ENCODE measurements at regions not wholly inside any gene's neighbourhood (a gene's known extent, or its start where the extent isn't known, plus 50 kb on each side); places are given as distances from the start of the nearest gene placed in this dataset.

GRCh38 chrX:1748408-1748807 is 133.5 kb downstream of the ASMT start:
- Mint-ChIP-seq H3K4me1 (no peaks in the 10 kb centered on the region), H3K27me3 (ENCODE audit: low read depth) (no peaks in the 10 kb centered on the region; the same call in 1 of the 2 replicates), H3K36me3 (peaks cover 24% of the 10 kb centered on the region), H3K27ac (no peak overlapping the region), H3K9me3 (peaks cover 41% of the 10 kb centered on the region), H3K4me3 (no peak overlapping the region)
- ATAC-seq (no peak), DNase-seq (ENCODE audit: low spot score) (no peak)
- CTCF ChIA-PET = no interaction called here
- POLR2A ChIA-PET = no interaction called here
- no peak for TF ChIP-seq ESRRA (CRISPR knock-in tag; IDR thresholded peaks at IDR 0.05; ENCODE audit: borderline replicate concordance)
- TF ChIP-seq IRF2 (CRISPR knock-in tag; IDR thresholded peaks at IDR 0.05; ENCODE audit: borderline replicate concordance, low read depth) = no peak
- no peak for TF ChIP-seq ZNF263 (CRISPR knock-in tag; IDR thresholded peaks at IDR 0.05; ENCODE audit: low read depth)
- no peak for TF ChIP-seq NFE2L1 (CRISPR knock-in tag; IDR thresholded peaks at IDR 0.05)
- no peak for TF ChIP-seq TP53 (CRISPR knock-in tag; IDR thresholded peaks at IDR 0.05)
- TF ChIP-seq ZBTB21 (CRISPR knock-in tag; IDR thresholded peaks at IDR 0.05; ENCODE audit: borderline replicate concordance) = no peak
- no peak for TF ChIP-seq SMAD4 (CRISPR knock-in tag; IDR thresholded peaks at IDR 0.05)

GRCh38 chrX:1749499-1749898 is 134.6 kb downstream of the ASMT start:
- DNase-seq (ENCODE audit: low spot score) = peak; percentile 21
- POLR2A ChIA-PET = no interaction called here
- H3K27me3 Mint-ChIP-seq (ENCODE audit: low read depth) = no peaks in the 10 kb centered on the region; the same call in 1 of the 2 replicates
- CTCF ChIA-PET = no interaction called here
- no peaks in the 10 kb centered on the region for H3K4me1 Mint-ChIP-seq
- ATAC-seq = no peak
- peaks cover 30% of the 10 kb centered on the region for H3K9me3 Mint-ChIP-seq
- H3K4me3 Mint-ChIP-seq = no peak overlapping the region
- peaks cover 13% of the 10 kb centered on the region for H3K36me3 Mint-ChIP-seq
- H3K27ac Mint-ChIP-seq = no peak overlapping the region
- TF ChIP-seq, protein P1, sequence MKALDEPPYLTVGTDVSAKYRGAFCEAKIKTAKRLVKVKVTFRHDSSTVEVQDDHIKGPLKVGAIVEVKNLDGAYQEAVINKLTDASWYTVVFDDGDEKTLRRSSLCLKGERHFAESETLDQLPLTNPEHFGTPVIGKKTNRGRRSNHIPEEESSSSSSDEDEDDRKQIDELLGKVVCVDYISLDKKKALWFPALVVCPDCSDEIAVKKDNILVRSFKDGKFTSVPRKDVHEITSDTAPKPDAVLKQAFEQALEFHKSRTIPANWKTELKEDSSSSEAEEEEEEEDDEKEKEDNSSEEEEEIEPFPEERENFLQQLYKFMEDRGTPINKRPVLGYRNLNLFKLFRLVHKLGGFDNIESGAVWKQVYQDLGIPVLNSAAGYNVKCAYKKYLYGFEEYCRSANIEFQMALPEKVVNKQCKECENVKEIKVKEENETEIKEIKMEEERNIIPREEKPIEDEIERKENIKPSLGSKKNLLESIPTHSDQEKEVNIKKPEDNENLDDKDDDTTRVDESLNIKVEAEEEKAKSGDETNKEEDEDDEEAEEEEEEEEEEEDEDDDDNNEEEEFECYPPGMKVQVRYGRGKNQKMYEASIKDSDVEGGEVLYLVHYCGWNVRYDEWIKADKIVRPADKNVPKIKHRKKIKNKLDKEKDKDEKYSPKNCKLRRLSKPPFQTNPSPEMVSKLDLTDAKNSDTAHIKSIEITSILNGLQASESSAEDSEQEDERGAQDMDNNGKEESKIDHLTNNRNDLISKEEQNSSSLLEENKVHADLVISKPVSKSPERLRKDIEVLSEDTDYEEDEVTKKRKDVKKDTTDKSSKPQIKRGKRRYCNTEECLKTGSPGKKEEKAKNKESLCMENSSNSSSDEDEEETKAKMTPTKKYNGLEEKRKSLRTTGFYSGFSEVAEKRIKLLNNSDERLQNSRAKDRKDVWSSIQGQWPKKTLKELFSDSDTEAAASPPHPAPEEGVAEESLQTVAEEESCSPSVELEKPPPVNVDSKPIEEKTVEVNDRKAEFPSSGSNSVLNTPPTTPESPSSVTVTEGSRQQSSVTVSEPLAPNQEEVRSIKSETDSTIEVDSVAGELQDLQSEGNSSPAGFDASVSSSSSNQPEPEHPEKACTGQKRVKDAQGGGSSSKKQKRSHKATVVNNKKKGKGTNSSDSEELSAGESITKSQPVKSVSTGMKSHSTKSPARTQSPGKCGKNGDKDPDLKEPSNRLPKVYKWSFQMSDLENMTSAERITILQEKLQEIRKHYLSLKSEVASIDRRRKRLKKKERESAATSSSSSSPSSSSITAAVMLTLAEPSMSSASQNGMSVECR (CRISPR knock-in tag; IDR thresholded peaks at IDR 0.05; ENCODE audit: borderline replicate concordance) = no peak
- TF ChIP-seq EMX1 (CRISPR knock-in tag; IDR thresholded peaks at IDR 0.05) (no peak), NR2C2 (CRISPR knock-in tag; IDR thresholded peaks at IDR 0.05) (no peak), HMGA2 (CRISPR knock-in tag; IDR thresholded peaks at IDR 0.05) (no peak), TEAD4 (CRISPR knock-in tag; IDR thresholded peaks at IDR 0.05) (no peak), NR3C1 (CRISPR knock-in tag; conservative IDR thresholded peaks at IDR 0.05; ENCODE audit: low read depth) (no peak), JUN (CRISPR knock-in tag; IDR thresholded peaks at IDR 0.05) (no peak), TEAD1 (CRISPR knock-in tag; IDR thresholded peaks at IDR 0.05) (no peak), GRHL2 (CRISPR knock-in tag; IDR thresholded peaks at IDR 0.05; ENCODE audit: insufficient replicate concordance, severe bottlenecking) (no peak), NFYB (CRISPR knock-in tag; conservative IDR thresholded peaks at IDR 0.05; ENCODE audit: low read depth) (no peak)
- TF ChIP-seq, protein P2, sequence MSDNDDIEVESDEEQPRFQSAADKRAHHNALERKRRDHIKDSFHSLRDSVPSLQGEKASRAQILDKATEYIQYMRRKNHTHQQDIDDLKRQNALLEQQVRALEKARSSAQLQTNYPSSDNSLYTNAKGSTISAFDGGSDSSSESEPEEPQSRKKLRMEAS (CRISPR knock-in tag; IDR thresholded peaks at IDR 0.05) = no peak
- TF ChIP-seq, protein P3, sequence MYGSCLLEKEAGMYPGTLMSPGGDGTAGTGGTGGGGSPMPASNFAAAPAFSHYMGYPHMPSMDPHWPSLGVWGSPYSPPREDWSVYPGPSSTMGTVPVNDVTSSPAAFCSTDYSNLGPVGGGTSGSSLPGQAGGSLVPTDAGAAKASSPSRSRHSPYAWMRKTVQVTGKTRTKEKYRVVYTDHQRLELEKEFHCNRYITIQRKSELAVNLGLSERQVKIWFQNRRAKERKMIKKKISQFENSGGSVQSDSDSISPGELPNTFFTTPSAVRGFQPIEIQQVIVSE (CRISPR knock-in tag; IDR thresholded peaks at IDR 0.05; ENCODE audit: borderline replicate concordance) = no peak
- TF ChIP-seq, protein P4, sequence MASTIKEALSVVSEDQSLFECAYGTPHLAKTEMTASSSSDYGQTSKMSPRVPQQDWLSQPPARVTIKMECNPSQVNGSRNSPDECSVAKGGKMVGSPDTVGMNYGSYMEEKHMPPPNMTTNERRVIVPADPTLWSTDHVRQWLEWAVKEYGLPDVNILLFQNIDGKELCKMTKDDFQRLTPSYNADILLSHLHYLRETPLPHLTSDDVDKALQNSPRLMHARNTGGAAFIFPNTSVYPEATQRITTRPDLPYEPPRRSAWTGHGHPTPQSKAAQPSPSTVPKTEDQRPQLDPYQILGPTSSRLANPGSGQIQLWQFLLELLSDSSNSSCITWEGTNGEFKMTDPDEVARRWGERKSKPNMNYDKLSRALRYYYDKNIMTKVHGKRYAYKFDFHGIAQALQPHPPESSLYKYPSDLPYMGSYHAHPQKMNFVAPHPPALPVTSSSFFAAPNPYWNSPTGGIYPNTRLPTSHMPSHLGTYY (CRISPR knock-in tag; IDR thresholded peaks at IDR 0.05) = no peak
- TF ChIP-seq, protein P5, sequence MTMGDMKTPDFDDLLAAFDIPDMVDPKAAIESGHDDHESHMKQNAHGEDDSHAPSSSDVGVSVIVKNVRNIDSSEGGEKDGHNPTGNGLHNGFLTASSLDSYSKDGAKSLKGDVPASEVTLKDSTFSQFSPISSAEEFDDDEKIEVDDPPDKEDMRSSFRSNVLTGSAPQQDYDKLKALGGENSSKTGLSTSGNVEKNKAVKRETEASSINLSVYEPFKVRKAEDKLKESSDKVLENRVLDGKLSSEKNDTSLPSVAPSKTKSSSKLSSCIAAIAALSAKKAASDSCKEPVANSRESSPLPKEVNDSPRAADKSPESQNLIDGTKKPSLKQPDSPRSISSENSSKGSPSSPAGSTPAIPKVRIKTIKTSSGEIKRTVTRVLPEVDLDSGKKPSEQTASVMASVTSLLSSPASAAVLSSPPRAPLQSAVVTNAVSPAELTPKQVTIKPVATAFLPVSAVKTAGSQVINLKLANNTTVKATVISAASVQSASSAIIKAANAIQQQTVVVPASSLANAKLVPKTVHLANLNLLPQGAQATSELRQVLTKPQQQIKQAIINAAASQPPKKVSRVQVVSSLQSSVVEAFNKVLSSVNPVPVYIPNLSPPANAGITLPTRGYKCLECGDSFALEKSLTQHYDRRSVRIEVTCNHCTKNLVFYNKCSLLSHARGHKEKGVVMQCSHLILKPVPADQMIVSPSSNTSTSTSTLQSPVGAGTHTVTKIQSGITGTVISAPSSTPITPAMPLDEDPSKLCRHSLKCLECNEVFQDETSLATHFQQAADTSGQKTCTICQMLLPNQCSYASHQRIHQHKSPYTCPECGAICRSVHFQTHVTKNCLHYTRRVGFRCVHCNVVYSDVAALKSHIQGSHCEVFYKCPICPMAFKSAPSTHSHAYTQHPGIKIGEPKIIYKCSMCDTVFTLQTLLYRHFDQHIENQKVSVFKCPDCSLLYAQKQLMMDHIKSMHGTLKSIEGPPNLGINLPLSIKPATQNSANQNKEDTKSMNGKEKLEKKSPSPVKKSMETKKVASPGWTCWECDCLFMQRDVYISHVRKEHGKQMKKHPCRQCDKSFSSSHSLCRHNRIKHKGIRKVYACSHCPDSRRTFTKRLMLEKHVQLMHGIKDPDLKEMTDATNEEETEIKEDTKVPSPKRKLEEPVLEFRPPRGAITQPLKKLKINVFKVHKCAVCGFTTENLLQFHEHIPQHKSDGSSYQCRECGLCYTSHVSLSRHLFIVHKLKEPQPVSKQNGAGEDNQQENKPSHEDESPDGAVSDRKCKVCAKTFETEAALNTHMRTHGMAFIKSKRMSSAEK (CRISPR knock-in tag; IDR thresholded peaks at IDR 0.05; ENCODE audit: borderline replicate concordance) = no peak
- TF ChIP-seq, protein P6, sequence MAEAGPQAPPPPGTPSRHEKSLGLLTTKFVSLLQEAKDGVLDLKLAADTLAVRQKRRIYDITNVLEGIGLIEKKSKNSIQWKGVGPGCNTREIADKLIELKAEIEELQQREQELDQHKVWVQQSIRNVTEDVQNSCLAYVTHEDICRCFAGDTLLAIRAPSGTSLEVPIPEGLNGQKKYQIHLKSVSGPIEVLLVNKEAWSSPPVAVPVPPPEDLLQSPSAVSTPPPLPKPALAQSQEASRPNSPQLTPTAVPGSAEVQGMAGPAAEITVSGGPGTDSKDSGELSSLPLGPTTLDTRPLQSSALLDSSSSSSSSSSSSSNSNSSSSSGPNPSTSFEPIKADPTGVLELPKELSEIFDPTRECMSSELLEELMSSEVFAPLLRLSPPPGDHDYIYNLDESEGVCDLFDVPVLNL (CRISPR knock-in tag; IDR thresholded peaks at IDR 0.05; ENCODE audit: borderline replicate concordance, low read depth) = no peak
